WTC11 (cell line): ENCODE measurements at regions not wholly inside any gene's neighbourhood (a gene's known extent, or its start where the extent isn't known, plus 50 kb on each side); places are given as distances from the start of the nearest gene placed in this dataset.

Experiments
- ATAC-seq: fragments of 200-7000 bp; cut with Tn5 transposase; 2 replicates; pipeline ENCODE4 v1.10.0; 2021; ENCODE audit warnings: mild to moderate bottlenecking, moderate library complexity
- CTCF ChIA-PET: fragments of 300-600 bp; sonication (Branson Sonifier 250); formaldehyde crosslinking; loops from one replicate; lab custom pipeline; 2021; ENCODE audit warnings: antibody characterized with exemption; lab: Charles Lee
- POLR2A ChIA-PET: fragments of 350-600 bp; sonication (Branson Sonifier 250); formaldehyde crosslinking; loops from one replicate; lab custom pipeline; 2021; ENCODE audit warnings: antibody characterized with exemption; lab: Charles Lee
- DNase-seq: peaks from one replicate; pipeline ENCODE4 v3.0.0; 2021; ENCODE audit warnings: low spot score
- H3K27ac Mint-ChIP-seq: 2 replicates; pipeline ENCODE4 v1.8.0; 2021; ENCODE audit warnings: mixed read lengths
- H3K27me3 Mint-ChIP-seq: 2 replicates; pipeline ENCODE4 v1.8.0; 2021; ENCODE audit warnings: low read depth, mild to moderate bottlenecking, moderate library complexity, mixed read lengths
- H3K36me3 Mint-ChIP-seq: 2 replicates; pipeline ENCODE4 v1.8.0; 2021; ENCODE audit warnings: mixed read lengths
- H3K4me1 Mint-ChIP-seq: 2 replicates; pipeline ENCODE4 v1.8.0; 2022; ENCODE audit warnings: mixed read lengths
- H3K4me3 Mint-ChIP-seq: 2 replicates; pipeline ENCODE4 v1.8.0; 2021; ENCODE audit warnings: mild to moderate bottlenecking, moderate library complexity, mixed read lengths
- H3K9me3 Mint-ChIP-seq: 2 replicates; pipeline ENCODE4 v1.8.0; 2021; ENCODE audit warnings: mixed read lengths
- E2F4 ChIP-seq: sonication (generic); formaldehyde crosslinking; IDR thresholded peaks from 2 replicates; pipeline ENCODE4 v1.8.1; 2022; ENCODE audit warnings: low read depth, mild to moderate bottlenecking, moderate library complexity, missing genetic modification reagents, borderline replicate concordance
- GABPB1 ChIP-seq: sonication (generic); formaldehyde crosslinking; IDR thresholded peaks from 2 replicates; pipeline ENCODE4 v1.8.1; 2023; ENCODE audit warnings: mild to moderate bottlenecking, missing genetic modification reagents
- GTF2I ChIP-seq: fragments of 250-450 bp; sonication (Bioruptor Pico); conservative IDR thresholded peaks from 2 replicates; pipeline ENCODE4 v1.4.0; 2021; ENCODE audit warnings: mild to moderate bottlenecking
- HMGA2 ChIP-seq: fragments of 250-450 bp; sonication (Bioruptor Pico); IDR thresholded peaks from 2 replicates; pipeline ENCODE4 v1.4.0; 2021; ENCODE audit warnings: mild to moderate bottlenecking, moderate library complexity
- JAZF1 ChIP-seq: fragments of 250-450 bp; sonication (Bioruptor Pico); IDR thresholded peaks from 2 replicates; pipeline ENCODE4 v1.9.0; 2021; ENCODE audit warnings: moderate library complexity, mild to moderate bottlenecking, inconsistent platforms
- MLX ChIP-seq: sonication (generic); formaldehyde crosslinking; IDR thresholded peaks from 2 replicates; pipeline ENCODE4 v1.8.1; 2023; ENCODE audit warnings: mild to moderate bottlenecking, missing genetic modification reagents, moderate library complexity
- NFE2L1 ChIP-seq: sonication (generic); formaldehyde crosslinking; IDR thresholded peaks from 2 replicates; pipeline ENCODE4 v1.8.1; 2023; ENCODE audit warnings: missing genetic modification reagents
- OVOL2 ChIP-seq: fragments of 250-450 bp; sonication (Bioruptor Pico); IDR thresholded peaks from 2 replicates; pipeline ENCODE4 v1.9.0; 2021; ENCODE audit warnings: mild to moderate bottlenecking, borderline replicate concordance
- PRDM15 ChIP-seq: sonication (generic); formaldehyde crosslinking; IDR thresholded peaks from 2 replicates; pipeline ENCODE4 v1.8.0; 2022; ENCODE audit warnings: missing genetic modification reagents
- PRRX2 ChIP-seq: fragments of 250-450 bp; sonication (Bioruptor Pico); IDR thresholded peaks from 2 replicates; pipeline ENCODE4 v1.8.0; 2021; ENCODE audit warnings: mild to moderate bottlenecking
- SOX15 ChIP-seq: fragments of 250-450 bp; sonication (Bioruptor Pico); IDR thresholded peaks from 2 replicates; pipeline ENCODE4 v1.9.0; 2021; ENCODE audit warnings: mild to moderate bottlenecking
- TEAD4 ChIP-seq: sonication (generic); formaldehyde crosslinking; IDR thresholded peaks from 2 replicates; pipeline ENCODE4 v1.8.0; 2022; ENCODE audit warnings: mild to moderate bottlenecking, missing genetic modification reagents
- ZBTB21 ChIP-seq: sonication (generic); formaldehyde crosslinking; IDR thresholded peaks from 2 replicates; pipeline ENCODE4 v1.8.1; 2023; ENCODE audit warnings: mild to moderate bottlenecking, missing genetic modification reagents, borderline replicate concordance
- ZNF232 ChIP-seq: sonication (generic); formaldehyde crosslinking; IDR thresholded peaks from 2 replicates; pipeline ENCODE4 v1.8.0; 2022; ENCODE audit warnings: mild to moderate bottlenecking, missing genetic modification reagents
- ZNF263 ChIP-seq: sonication (generic); formaldehyde crosslinking; IDR thresholded peaks from 2 replicates; pipeline ENCODE4 v1.8.1; 2022; ENCODE audit warnings: low read depth, mild to moderate bottlenecking, moderate library complexity, missing genetic modification reagents
- ZNF396 ChIP-seq: fragments of 250-450 bp; sonication (Bioruptor Pico); IDR thresholded peaks from 2 replicates; pipeline ENCODE4 v1.8.0; 2021; ENCODE audit warnings: mild to moderate bottlenecking, moderate library complexity, borderline replicate concordance
- TF ChIP-seq, protein P1 (sequence below): sonication (generic); formaldehyde crosslinking; conservative IDR thresholded peaks from 2 replicates; pipeline ENCODE4 v1.8.1; 2022; ENCODE audit warnings: mild to moderate bottlenecking, missing genetic modification reagents
- TF ChIP-seq, protein P2 (sequence below): fragments of 250-450 bp; sonication (Bioruptor Pico); IDR thresholded peaks from 2 replicates; pipeline ENCODE4 v1.8.0; 2021; ENCODE audit warnings: mild to moderate bottlenecking

GRCh38 chr12:131425112-131426075, 285.5 kb upstream of the SFSWAP start:
- TF ChIP-seq, protein P1, sequence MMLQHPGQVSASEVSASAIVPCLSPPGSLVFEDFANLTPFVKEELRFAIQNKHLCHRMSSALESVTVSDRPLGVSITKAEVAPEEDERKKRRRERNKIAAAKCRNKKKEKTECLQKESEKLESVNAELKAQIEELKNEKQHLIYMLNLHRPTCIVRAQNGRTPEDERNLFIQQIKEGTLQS = no peak
- TF ChIP-seq, protein P2, sequence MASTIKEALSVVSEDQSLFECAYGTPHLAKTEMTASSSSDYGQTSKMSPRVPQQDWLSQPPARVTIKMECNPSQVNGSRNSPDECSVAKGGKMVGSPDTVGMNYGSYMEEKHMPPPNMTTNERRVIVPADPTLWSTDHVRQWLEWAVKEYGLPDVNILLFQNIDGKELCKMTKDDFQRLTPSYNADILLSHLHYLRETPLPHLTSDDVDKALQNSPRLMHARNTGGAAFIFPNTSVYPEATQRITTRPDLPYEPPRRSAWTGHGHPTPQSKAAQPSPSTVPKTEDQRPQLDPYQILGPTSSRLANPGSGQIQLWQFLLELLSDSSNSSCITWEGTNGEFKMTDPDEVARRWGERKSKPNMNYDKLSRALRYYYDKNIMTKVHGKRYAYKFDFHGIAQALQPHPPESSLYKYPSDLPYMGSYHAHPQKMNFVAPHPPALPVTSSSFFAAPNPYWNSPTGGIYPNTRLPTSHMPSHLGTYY (CRISPR knock-in tag) = no peak
- no peak for TF ChIP-seq GTF2I (CRISPR knock-in tag)
- no peak for TF ChIP-seq ZNF232 (CRISPR knock-in tag)
- TF ChIP-seq TEAD4 (CRISPR knock-in tag) = no peak
- TF ChIP-seq E2F4 (CRISPR knock-in tag) = no peak
- TF ChIP-seq ZNF396 (CRISPR knock-in tag) = no peak
- no peak for TF ChIP-seq PRDM15 (CRISPR knock-in tag)
- no peak for TF ChIP-seq SOX15 (CRISPR knock-in tag)
- no peak for TF ChIP-seq NFE2L1
- no peak for TF ChIP-seq HMGA2 (CRISPR knock-in tag)
- TF ChIP-seq OVOL2 = no peak
- no peak for TF ChIP-seq GABPB1 (CRISPR knock-in tag)
- TF ChIP-seq ZBTB21 (CRISPR knock-in tag) = no peak
- TF ChIP-seq JAZF1 (CRISPR knock-in tag) = no peak
- Mint-ChIP-seq H3K36me3 (peaks cover 35% of the 10 kb centered on the region), H3K27me3 (peaks cover 14% of the 10 kb centered on the region), H3K27ac (no peak overlapping the region), H3K4me3 (no peak overlapping the region), H3K9me3 (peaks cover 46% of the 10 kb centered on the region), H3K4me1 (peaks cover 13% of the 10 kb centered on the region)
- ChIA-PET CTCF (interaction anchor here (1.2 kb wide), 1 partner anchor 29 kb away, joined by 3 read pairs; no protein-coding TSS in a partner anchor), POLR2A (no interaction called here)
- DNase-seq = no peak
- ATAC-seq = no peak

DNA sequence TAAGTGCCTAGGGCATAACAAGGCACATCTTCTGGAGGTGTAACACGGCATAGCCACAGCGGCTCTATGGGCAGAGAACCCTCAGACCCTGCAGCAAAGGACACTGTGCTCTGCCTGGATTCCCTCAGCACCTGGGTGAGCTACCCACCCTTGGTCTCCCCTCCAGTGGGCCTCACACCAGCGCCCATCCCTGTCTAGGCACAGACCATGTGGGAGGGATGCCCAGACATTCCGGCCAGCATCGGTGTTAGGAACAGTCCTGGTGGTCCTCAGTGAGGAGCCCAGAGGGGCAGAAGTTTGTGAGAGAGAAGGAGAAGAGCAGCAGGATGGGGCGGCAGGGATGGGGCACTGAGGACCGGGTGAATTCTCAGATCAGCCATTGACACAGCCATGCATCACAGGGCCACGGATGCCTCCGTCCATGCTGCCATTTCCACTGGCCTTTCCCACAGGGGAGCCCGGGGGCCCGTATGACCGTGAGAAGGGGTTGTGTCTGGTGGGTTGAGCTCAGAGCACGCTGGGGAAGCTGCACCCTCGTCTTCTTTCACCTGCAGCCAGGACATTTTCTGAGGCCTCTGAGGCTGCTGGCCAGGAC, 282.7 kb upstream of the SFSWAP start:
- Mint-ChIP-seq H3K4me3 (no peak overlapping the region), H3K4me1 (peaks cover 14% of the 10 kb centered on the region), H3K36me3 (peaks cover 37% of the 10 kb centered on the region), H3K9me3 (peaks cover 46% of the 10 kb centered on the region), H3K27me3 (peaks cover 19% of the 10 kb centered on the region), H3K27ac (no peak overlapping the region)
- POLR2A ChIA-PET = interaction anchor here (0.7 kb wide), 1 partner anchor 19 kb away, joined by 8 read pairs; no protein-coding TSS in a partner anchor
- DNase-seq (no peak), ATAC-seq (no peak)
- CTCF ChIA-PET = interaction anchor here (0.6 kb wide), 1 partner anchor 296 kb away, joined by 3 read pairs; no protein-coding TSS in a partner anchor
- TF ChIP-seq PRDM15 (CRISPR knock-in tag) = no peak
- no peak for TF ChIP-seq PRRX2 (CRISPR knock-in tag)
- TF ChIP-seq MLX (CRISPR knock-in tag) = no peak
- TF ChIP-seq ZNF263 (CRISPR knock-in tag) = no peak
